ENCODE measurements at regions not wholly inside any gene's neighbourhood (a gene's known extent, or its start where the extent isn't known, plus 50 kb on each side); places are given as distances from the start of the nearest gene placed in this dataset.

GRCh38 chr2:48856144-48856543 lies 100.6 kb upstream of the LHCGR start:
- DNase-seq (ENCODE audit: low read depth) = no peak
- H3K4me3 ChIP-seq (ENCODE audit: low read depth, low read length) = no peak overlapping the region

- no peak for DNase-seq (ENCODE audit: low read depth)
- no peak overlapping the region for H3K4me3 ChIP-seq (ENCODE audit: low read depth, low read length)
Observed at GRCh38 chr2:48855142-48855541, 99.6 kb upstream of the LHCGR start.

GRCh38 chr2:48854681-48855080 lies 99.2 kb upstream of the LHCGR start:
- H3K4me3 ChIP-seq (ENCODE audit: low read depth, low read length) = no peak overlapping the region
- DNase-seq (ENCODE audit: low read depth) = no peak

- peak; percentile 32 for DNase-seq (ENCODE audit: low read depth)
- H3K4me3 ChIP-seq (ENCODE audit: low read depth, low read length) = no peak overlapping the region
Observed at GRCh38 chr2:48852938-48853337, 97.4 kb upstream of the LHCGR start.

GRCh38 chr2:48851161-48851560 lies 95.6 kb upstream of the LHCGR start:
- DNase-seq (ENCODE audit: low read depth) = no peak
- H3K4me3 ChIP-seq (ENCODE audit: low read depth, low read length) = no peak overlapping the region

- DNase-seq (ENCODE audit: low read depth) = peak; percentile 4
- no peak overlapping the region for H3K4me3 ChIP-seq (ENCODE audit: low read depth, low read length)
Observed at GRCh38 chr2:48849770-48850169, 94.2 kb upstream of the LHCGR start.

- no peak overlapping the region for H3K4me3 ChIP-seq (ENCODE audit: low read depth, low read length)
- DNase-seq (ENCODE audit: low read depth) = no peak
Observed at GRCh38 chr2:48845684-48846083, 90.2 kb upstream of the LHCGR start.

GRCh38 chr2:48844417-48845155 lies 89.1 kb upstream of the LHCGR start:
- no peak overlapping the region for H3K4me3 ChIP-seq (ENCODE audit: low read depth, low read length)
- DNase-seq (ENCODE audit: low read depth) = peak; percentile 4

GRCh38 chr2:48841126-48841525 lies 85.6 kb upstream of the LHCGR start:
- H3K4me3 ChIP-seq (ENCODE audit: low read depth, low read length) = no peak overlapping the region
- no peak for DNase-seq (ENCODE audit: low read depth)

GRCh38 chr2:48838029-48838428 lies 82.5 kb upstream of the LHCGR start:
- H3K4me3 ChIP-seq (ENCODE audit: low read depth, low read length) = no peak overlapping the region
- no peak for DNase-seq (ENCODE audit: low read depth)

GRCh38 chr2:48829569-48829968 lies 74.0 kb upstream of the LHCGR start:
- H3K4me3 ChIP-seq (ENCODE audit: low read depth, low read length) = no peak overlapping the region
- DNase-seq (ENCODE audit: low read depth) = no peak

GRCh38 chr2:48829036-48829435 lies 73.5 kb upstream of the LHCGR start:
- no peak overlapping the region for H3K4me3 ChIP-seq (ENCODE audit: low read depth, low read length)
- peak; percentile 6 for DNase-seq (ENCODE audit: low read depth)

- H3K4me3 ChIP-seq (ENCODE audit: low read depth, low read length) = no peak overlapping the region
- no peak for DNase-seq (ENCODE audit: low read depth)
Observed at GRCh38 chr2:48826986-48827385, 71.5 kb upstream of the LHCGR start.

GRCh38 chr2:48824116-48824515 lies 68.6 kb upstream of the LHCGR start:
- no peak overlapping the region for H3K4me3 ChIP-seq (ENCODE audit: low read depth, low read length)

GRCh38 chr2:48819206-48819735 lies 63.7 kb upstream of the LHCGR start:
- H3K4me3 ChIP-seq (ENCODE audit: low read depth, low read length) = no peak overlapping the region
- no peak for DNase-seq (ENCODE audit: low read depth)

More at GRCh38 chr2:48824116-48824515, 68.6 kb upstream of the LHCGR start:
- DNase-seq (ENCODE audit: low read depth) = no peak

- H3K4me3 ChIP-seq (ENCODE audit: low read depth, low read length) = no peak overlapping the region
- DNase-seq (ENCODE audit: low read depth) = no peak
Observed at GRCh38 chr2:48817355-48817754, 61.8 kb upstream of the LHCGR start.

- no peak overlapping the region for H3K4me3 ChIP-seq (ENCODE audit: low read depth, low read length)
- DNase-seq (ENCODE audit: low read depth) = no peak
Observed at GRCh38 chr2:48812416-48812815, 56.9 kb upstream of the LHCGR start.

- H3K4me3 ChIP-seq (ENCODE audit: low read depth, low read length) = no peak overlapping the region
- no peak for DNase-seq (ENCODE audit: low read depth)
Observed at GRCh38 chr2:48808311-48808710, 52.8 kb upstream of the LHCGR start.
